ENCODE measurements at regions not wholly inside any gene's neighbourhood (a gene's known extent, or its start where the extent isn't known, plus 50 kb on each side); places are given as distances from the start of the nearest gene placed in this dataset.
A peak's percentile ranks its signal among the peaks of the same experiment; 100 is the strongest.

DNA sequence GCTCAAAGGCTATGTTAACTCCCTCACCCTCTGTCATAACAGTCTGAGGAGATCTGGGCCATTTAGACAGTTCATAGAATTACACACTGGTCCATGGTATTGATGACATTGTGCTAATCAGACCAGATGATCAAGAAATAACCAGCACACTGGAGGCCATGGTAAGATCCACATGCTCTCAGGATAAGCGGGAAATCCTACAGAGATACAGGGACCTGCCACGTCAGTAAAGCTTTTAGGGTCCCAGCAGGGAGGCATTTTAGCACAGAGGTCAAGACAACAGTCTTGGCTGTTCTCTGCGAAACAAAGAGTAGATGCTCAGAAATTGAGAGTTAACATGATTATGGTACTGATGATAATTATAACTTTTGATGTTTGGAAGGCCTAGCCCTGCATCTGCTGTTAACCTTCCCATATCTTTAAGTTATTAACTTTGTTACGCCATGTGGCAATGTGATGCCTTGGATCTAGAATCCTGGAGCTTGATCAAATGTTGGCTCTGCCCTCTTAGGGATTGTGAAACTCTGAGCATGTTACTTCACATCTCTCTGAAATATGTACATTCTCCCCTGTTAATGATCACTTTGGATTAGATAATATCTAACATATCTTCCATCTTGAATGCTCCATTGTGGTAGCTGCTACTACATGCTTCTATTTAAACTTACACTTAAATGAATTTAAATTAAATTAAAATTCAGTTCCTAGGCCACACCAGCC, 172.0 kb upstream of the SOX9 start:
- ATAC-seq, result no peak
- intact Hi-C loops (cut with DNase I), result no loop called here

GRCh38 chr17:71959154-71959553, 161.7 kb upstream of the SOX9 start:
- ATAC-seq (no peak), DNase-seq (no peak)
- intact Hi-C loops (cut with DNase I), result no loop called here

More for the DNA sequence above, 172.0 kb upstream of the SOX9 start:
- no peak for DNase-seq

GRCh38 chr17:71963351-71963750, 157.5 kb upstream of the SOX9 start:
- ATAC-seq, result no peak
- intact Hi-C loops (cut with DNase I), result no loop called here
- DNase-seq, result no peak

- no peak for ATAC-seq
- no peak for DNase-seq
- intact Hi-C loops (cut with DNase I), result no loop called here
Observed at GRCh38 chr17:71963791-71964190, 157.0 kb upstream of the SOX9 start.

DNA sequence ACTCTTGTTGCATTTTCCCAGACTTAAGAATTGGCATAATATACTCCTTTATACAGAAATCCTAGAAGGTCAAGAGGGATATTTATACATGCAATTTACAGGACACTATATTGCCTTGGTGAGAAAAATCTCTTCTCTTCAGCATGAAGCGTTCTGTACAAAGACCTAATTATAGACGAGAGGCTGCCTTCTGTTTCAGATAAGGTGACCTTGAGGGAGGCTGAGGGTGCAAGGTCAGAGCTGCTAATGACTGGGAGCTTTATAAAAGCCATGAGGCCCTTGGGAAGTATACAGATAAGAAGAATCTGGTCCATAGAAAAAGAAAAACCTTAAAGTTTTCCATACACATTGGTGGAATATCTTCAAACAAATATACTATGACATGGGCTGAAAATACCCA, 156.3 kb upstream of the SOX9 start:
- peak in 1 of 2 donors; percentile 47 for ATAC-seq
- intact Hi-C loops (cut with DNase I), result no loop called here
- no peak for DNase-seq

GRCh38 chr17:71966055-71966454, 154.8 kb upstream of the SOX9 start:
- ATAC-seq (no peak), DNase-seq (no peak)
- intact Hi-C loops (cut with DNase I), result no loop called here

DNA sequence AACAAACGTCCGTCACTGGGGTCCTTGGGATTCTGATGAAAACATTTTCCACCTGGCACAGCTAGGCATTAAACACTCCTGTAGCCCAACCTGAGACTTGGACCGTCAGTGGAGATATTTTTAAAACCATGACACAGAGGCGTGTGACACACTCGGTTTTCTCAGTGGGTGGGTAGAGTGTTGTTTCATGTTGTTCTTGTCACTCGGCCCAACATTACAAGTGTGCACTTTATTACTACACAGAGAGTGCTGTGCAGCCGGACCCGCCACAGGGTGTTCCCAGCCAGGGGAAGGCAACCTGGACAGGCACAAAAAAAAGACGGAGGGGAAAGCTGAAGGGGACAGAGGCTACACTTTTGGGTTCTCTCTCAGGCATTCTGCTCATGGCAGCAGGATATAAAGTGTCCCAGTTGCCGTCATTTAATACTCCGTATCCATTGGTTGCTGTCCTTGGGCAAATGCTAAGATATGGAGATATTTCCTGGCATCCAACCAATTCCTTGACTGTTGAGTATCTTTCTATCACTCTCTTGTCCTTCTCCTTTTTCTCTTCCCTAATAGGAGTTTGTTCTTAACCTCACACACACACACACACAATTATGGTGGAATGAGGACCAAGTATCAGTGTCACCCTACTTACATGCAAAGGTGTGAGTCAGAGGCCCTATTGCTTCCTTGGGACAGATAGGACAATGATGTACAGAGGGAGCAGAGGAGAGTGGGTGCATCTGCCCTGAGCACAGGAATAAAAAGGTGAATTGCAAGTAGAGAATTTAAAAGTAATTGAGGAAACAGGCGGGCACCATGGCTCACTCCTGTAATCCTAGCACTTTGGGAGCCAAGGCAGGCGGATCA, 154.1 kb upstream of the SOX9 start:
- intact Hi-C loops (cut with DNase I), result no loop called here
- ATAC-seq (peak in 1 of 2 donors; percentile 60), DNase-seq (peak; percentile 29)

DNA sequence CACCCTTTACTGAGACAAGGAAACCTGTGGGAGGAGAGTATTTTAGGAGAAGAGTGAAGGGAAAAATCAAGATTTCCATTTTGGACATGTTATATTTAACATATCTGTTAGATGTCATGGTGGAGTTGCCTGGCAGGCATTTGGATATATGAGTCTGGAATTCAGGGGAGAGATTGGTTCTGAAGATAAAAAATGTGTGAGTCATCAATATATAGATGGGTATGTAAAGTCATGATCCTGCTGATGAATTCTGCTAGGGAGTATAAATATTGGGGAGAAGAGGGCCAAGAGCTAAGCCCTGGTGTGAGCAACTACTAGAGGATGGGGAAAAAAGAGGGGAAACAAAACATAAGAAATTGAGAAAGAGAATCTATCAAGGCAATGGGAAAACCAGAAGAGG, 151.3 kb upstream of the SOX9 start:
- intact Hi-C loops (cut with DNase I), result no loop called here
- DNase-seq, result no peak
- ATAC-seq, result no peak

DNA sequence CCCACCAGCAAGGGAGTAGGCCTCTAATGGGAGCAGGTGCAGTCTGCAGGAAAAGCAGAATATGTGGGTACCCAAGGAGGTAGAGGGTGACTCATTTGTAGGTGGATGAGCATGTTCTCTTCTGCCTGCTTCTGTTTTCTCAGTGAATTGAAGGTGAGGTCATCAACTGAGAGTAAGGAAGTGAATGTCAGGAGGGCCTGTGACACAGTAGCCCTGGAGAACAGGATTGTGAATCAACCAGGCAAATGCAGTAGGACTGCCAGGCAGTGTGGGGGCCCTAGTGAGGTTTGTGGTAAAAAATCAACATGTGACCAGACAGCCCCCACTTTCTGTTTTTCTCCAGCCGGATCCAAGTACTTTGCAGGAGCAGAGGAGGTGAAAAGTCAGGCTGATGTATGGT, 150.5 kb upstream of the SOX9 start:
- DNase-seq, result no peak
- intact Hi-C loops (cut with DNase I), result no loop called here
- no peak for ATAC-seq

DNA sequence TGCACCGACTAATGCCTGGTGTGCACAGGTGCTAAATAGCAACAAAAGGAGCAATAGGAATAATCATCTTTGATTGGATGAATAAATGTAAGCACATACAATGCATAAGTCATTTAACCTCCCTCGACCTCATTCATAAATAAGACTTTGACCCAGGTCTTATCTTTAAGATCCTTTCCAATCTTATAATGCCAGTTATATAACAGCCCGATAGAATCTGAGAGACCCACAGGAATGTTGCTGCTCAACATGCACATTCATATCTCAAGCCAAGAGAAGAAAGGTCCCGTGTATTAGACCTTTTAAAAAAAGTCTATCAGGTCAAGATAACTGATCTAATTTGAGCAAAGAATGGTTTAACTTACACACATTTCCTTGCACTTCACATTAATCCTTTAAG, 146.8 kb upstream of the SOX9 start:
- ATAC-seq (no peak), DNase-seq (no peak)
- intact Hi-C loops (cut with DNase I), result no loop called here

DNA sequence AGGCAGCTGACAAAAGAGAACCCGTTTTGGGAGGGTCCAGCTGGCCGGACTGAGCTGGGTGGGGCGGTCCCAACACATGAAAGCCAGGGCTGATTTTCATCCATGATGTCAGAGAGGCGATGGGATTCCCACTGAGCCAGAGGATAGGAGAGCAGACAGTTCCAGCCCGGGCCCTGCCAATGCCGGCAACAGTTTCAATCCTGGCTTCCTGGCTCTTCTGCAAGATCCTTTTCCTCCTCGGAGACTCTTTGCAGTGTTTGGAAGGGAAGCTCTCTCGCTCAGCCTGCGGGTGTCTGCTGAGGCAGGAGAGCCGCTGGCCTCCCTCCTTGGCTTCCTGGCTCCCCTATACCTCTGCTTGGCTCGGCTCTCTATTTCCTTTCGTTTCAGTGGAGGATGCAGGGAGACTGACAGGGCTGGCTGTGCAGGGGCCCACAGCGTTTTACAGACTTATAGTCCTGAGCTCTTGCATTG, 145.5 kb upstream of the SOX9 start:
- DNase-seq (peak; percentile 77), ATAC-seq (peak; percentile 70 to 89)
- intact Hi-C loops (cut with DNase I), result no loop called here

DNA sequence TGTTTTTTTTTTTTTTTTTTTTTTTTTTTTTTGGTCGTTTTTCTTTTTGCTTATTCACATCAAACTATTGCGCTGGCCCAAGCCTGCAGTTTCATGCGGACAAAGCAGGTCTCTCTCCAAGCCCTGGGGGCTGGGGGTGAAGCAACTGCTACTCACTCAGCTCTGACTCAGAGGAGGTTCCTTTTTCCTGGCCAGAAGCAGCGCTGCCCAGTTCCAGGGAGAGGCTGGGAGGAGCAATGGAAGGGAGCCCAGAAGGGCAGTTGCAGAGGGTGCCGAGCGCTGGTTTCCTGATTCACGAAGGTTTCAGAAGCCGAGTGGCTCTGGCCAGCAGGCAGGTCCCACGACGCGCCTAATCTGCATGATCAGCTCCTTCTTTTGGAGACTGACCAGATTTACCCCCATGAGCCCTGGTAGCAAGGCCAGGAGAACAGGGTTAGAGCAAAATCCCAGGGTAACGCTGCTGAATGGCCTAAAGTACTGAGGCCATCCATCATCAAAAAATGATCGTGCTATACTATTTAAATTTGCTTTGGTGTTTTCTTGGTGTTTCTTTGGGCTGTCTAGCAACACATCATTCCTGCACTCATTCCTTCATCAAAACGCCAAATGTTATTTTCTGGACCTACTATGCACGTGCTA, 144.7 kb upstream of the SOX9 start:
- peak; percentile 98 to 99 for ATAC-seq
- intact Hi-C loops (cut with DNase I), result no loop called here
- peak; percentile 88 for DNase-seq

GRCh38 chr17:71978435-71978834, 142.4 kb upstream of the SOX9 start:
- intact Hi-C loops (cut with DNase I), result no loop called here
- ATAC-seq, result no peak
- DNase-seq, result no peak

- no peak for DNase-seq
- intact Hi-C loops (cut with DNase I), result no loop called here
Observed at GRCh38 chr17:71980171-71980570, 140.6 kb upstream of the SOX9 start.

GRCh38 chr17:71983828-71984227, 137.0 kb upstream of the SOX9 start:
- DNase-seq (no peak), ATAC-seq (no peak)
- intact Hi-C loops (cut with DNase I), result no loop called here

More at GRCh38 chr17:71980171-71980570, 140.6 kb upstream of the SOX9 start:
- no peak for ATAC-seq

DNA sequence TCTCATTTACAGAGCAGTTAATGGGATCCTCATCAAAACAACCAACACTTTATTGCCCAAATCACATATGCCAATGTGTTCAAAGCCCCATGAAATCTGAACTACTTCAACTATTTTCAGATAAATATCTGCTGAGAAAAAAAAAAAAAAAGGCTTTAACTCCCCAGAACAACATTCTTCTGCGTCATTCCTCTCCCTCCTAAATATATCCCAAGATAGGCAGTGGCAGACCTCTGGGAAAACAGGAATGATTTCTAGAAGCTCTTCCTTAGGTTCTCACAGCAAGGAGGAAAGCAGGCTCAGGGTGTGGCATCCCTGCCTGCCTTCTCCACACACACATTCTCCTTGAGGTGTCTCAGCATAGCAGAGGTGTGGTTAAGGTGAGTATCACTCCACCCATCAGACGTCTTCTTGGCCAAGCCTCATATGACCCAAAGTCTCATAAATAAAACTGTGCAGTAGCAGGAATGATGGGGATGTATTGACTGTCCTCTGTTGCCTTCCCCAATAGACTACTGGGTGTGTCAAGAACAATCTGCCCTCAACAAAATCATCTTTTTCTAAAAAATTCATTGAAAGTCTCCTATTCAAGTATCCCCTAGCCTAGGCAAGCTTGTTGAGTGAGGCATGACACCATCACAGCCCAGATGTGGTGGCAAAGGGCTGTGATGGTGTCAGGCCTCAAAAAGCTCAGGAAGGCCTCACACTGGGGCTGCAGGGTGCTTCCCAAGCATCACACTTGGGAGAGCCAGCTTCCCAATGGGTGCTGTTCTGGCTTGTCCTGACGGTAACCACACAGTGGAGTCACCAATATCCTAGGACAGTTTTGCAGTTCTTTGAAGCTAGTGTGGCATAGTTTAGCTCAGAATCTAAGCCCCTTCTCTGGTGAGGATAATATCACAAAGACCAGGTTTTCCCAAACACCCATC, 135.4 kb upstream of the SOX9 start:
- ATAC-seq (no peak), DNase-seq (no peak)
- intact Hi-C loops (cut with DNase I), result no loop called here

- intact Hi-C loops (cut with DNase I), result no loop called here
- no peak for DNase-seq
- ATAC-seq, result no peak
Observed at GRCh38 chr17:71986886-71987285, 133.9 kb upstream of the SOX9 start.

- intact Hi-C loops (cut with DNase I), result no loop called here
- no peak for ATAC-seq
Observed at GRCh38 chr17:71987634-71988033, 133.2 kb upstream of the SOX9 start.

GRCh38 chr17:71989117-71989516, 131.7 kb upstream of the SOX9 start:
- ATAC-seq, result no peak
- intact Hi-C loops (cut with DNase I), result no loop called here
- no peak for DNase-seq

More at GRCh38 chr17:71987634-71988033, 133.2 kb upstream of the SOX9 start:
- no peak for DNase-seq
